ENCODE measurements at regions not wholly inside any gene's neighbourhood (a gene's known extent, or its start where the extent isn't known, plus 50 kb on each side); places are given as distances from the start of the nearest gene placed in this dataset.
"Not testable (repeated sequence)": the region's sequence is repeated elsewhere in the genome, so short reads cannot be mapped to it uniquely, and the experiment has no call there.

- DNase-seq (ENCODE audit: low read depth, low spot score) (no peak), FAIRE-seq (no peak), ATAC-seq (no peak)
- Histone ChIP-seq H3K4me1 (ENCODE audit: control insufficient read depth, insufficient read depth, low read length) (no peaks in the 10 kb centered on the region), H3K79me2 (ENCODE audit: control insufficient read depth, insufficient read depth, low read length) (no peaks in the 10 kb centered on the region), H3K9ac (ENCODE audit: control insufficient read depth, insufficient read depth, low read length) (no peak overlapping the region), H4K20me1 (ENCODE audit: control insufficient read depth, insufficient read depth) (no peaks in the 10 kb centered on the region), H3K36me3 (ENCODE audit: control insufficient read depth in 2 of 2, insufficient read depth in 2 of 2, low read length in 1 of 2) (no peaks in the 10 kb centered on the region), H3K27me3 (replicated peaks in 1 of 2; ENCODE audit: control insufficient read depth in 2 of 2, insufficient read depth in 2 of 2, low read length in 1 of 2) (no peaks in the 10 kb centered on the region), H3K4me3 (no peak overlapping the region), H3K9me3 (replicated peaks; ENCODE audit: control insufficient read depth, insufficient read depth, low read length) (no peaks in the 10 kb centered on the region; the same call in 2 of the 3 replicates), H2AFZ (ENCODE audit: control insufficient read depth, low read depth, low read length) (no peak overlapping the region), H3K27ac (ENCODE audit: control insufficient read depth, insufficient read depth) (no peak overlapping the region), H3K4me2 (ENCODE audit: control insufficient read depth, insufficient read depth) (no peak overlapping the region)
- in situ Hi-C loops (cut with MboI) = no loop called here
- 16% methylated on average over 8 of the region's 8 CpGs for WGBS (ENCODE audit: insufficient coverage, insufficient replicate concordance, low lambda C conversion rate, missing lambda C conversion rate)
- TF ChIP-seq NR2C1 (IDR thresholded peaks at IDR 0.05) = no peak
- TF ChIP-seq PAX5 (IDR thresholded peaks at IDR 0.05; ENCODE audit: borderline replicate concordance, low read depth, low read length) = no peak
- no peak for TF ChIP-seq PAX8 (IDR thresholded peaks at IDR 0.05)
- TF ChIP-seq JUND (IDR thresholded peaks at IDR 0.05; ENCODE audit: low read depth, low read length) = no peak
- TF ChIP-seq ZNF622 (IDR thresholded peaks at IDR 0.05) = no peak
- TF ChIP-seq FOXK2 (IDR thresholded peaks at IDR 0.05) = no peak
- no peak for TF ChIP-seq TBL1XR1 (IDR thresholded peaks at IDR 0.05; ENCODE audit: low read depth, low read length)
- no peak for TF ChIP-seq POLR2AphosphoS2 (IDR thresholded peaks at IDR 0.05; ENCODE audit: low read depth, low read length)
- no peak for TF ChIP-seq SP1 (IDR thresholded peaks at IDR 0.05; ENCODE audit: low read depth, low read length)
- TF ChIP-seq NR2F1 (conservative IDR thresholded peaks at IDR 0.05) = no peak
- TF ChIP-seq FOXM1 (IDR thresholded peaks at IDR 0.05; ENCODE audit: low read depth, low read length) = no peak
- no peak for TF ChIP-seq NRF1 (conservative IDR thresholded peaks at IDR 0.05; ENCODE audit: low read depth, low read length)
- RAD21 ChIA-PET (ENCODE audit: unreplicated experiment) = no interaction called here
- BruUV-seq (replicated peaks) = no TSS peak
- SMC1A ChIA-PET (ENCODE audit: uncharacterized antibody, unreplicated experiment) = no interaction called here
- intact Hi-C loops (cut with micrococcal nuclease; ENCODE audit: unreplicated experiment) = no loop called here
- POLR2A ChIA-PET = no interaction called here
- CTCF ChIA-PET = no interaction called here
Measured at GRCh38 chr4:8721621-8722020, 129.1 kb downstream of the CPZ start.

- no peak for DNase-seq (ENCODE audit: low read depth, low spot score)
Measured at GRCh38 chr4:8719421-8719820, 126.9 kb downstream of the CPZ start.

GRCh38 chr4:8717470-8717869, 124.9 kb downstream of the CPZ start:
- H3K9me3 ChIP-seq (replicated peaks; ENCODE audit: control insufficient read depth, insufficient read depth, low read length); DNase-seq (ENCODE audit: low read depth, low spot score); H3K27ac ChIP-seq (ENCODE audit: control insufficient read depth, insufficient read depth); H3K4me2 ChIP-seq (ENCODE audit: control insufficient read depth, insufficient read depth); SMC1A ChIA-PET (ENCODE audit: uncharacterized antibody, unreplicated experiment); H3K4me1 ChIP-seq (ENCODE audit: control insufficient read depth, insufficient read depth, low read length); H3K36me3 ChIP-seq (ENCODE audit: control insufficient read depth in 2 of 2, insufficient read depth in 2 of 2, low read length in 1 of 2); H3K79me2 ChIP-seq (ENCODE audit: control insufficient read depth, insufficient read depth, low read length); in situ Hi-C loops (cut with MboI); H3K4me3 ChIP-seq; H3K9ac ChIP-seq (ENCODE audit: control insufficient read depth, insufficient read depth, low read length); FAIRE-seq; POLR2A ChIA-PET; H3K27me3 ChIP-seq (replicated peaks in 1 of 2; ENCODE audit: control insufficient read depth in 2 of 2, insufficient read depth in 2 of 2, low read length in 1 of 2); ATAC-seq; intact Hi-C loops (cut with micrococcal nuclease; ENCODE audit: unreplicated experiment); RAD21 ChIA-PET (ENCODE audit: unreplicated experiment); H2AFZ ChIP-seq (ENCODE audit: control insufficient read depth, low read depth, low read length); H4K20me1 ChIP-seq (ENCODE audit: control insufficient read depth, insufficient read depth); BruUV-seq (replicated peaks); CTCF ChIA-PET: not testable (repeated sequence)
- 2% methylated on average over 2 of the region's 2 CpGs for WGBS (ENCODE audit: insufficient coverage, insufficient replicate concordance, low lambda C conversion rate, missing lambda C conversion rate)

More at GRCh38 chr4:8719421-8719820, 126.9 kb downstream of the CPZ start:
- in situ Hi-C loops (cut with MboI) (no loop called here), intact Hi-C loops (cut with micrococcal nuclease; ENCODE audit: unreplicated experiment) (no loop called here)
- Histone ChIP-seq H3K9me3 (replicated peaks; ENCODE audit: control insufficient read depth, insufficient read depth, low read length) (no peaks in the 10 kb centered on the region; the same call in 1 of the 3 replicates), H3K4me3 (no peak overlapping the region), H3K36me3 (ENCODE audit: control insufficient read depth in 2 of 2, insufficient read depth in 2 of 2, low read length in 1 of 2) (no peaks in the 10 kb centered on the region), H3K9ac (ENCODE audit: control insufficient read depth, insufficient read depth, low read length) (no peak overlapping the region), H3K4me1 (ENCODE audit: control insufficient read depth, insufficient read depth, low read length) (no peaks in the 10 kb centered on the region), H3K27ac (ENCODE audit: control insufficient read depth, insufficient read depth) (no peak overlapping the region), H3K27me3 (replicated peaks in 1 of 2; ENCODE audit: control insufficient read depth in 2 of 2, insufficient read depth in 2 of 2, low read length in 1 of 2) (no peaks in the 10 kb centered on the region), H4K20me1 (ENCODE audit: control insufficient read depth, insufficient read depth) (no peaks in the 10 kb centered on the region), H2AFZ (ENCODE audit: control insufficient read depth, low read depth, low read length) (no peak overlapping the region), H3K79me2 (ENCODE audit: control insufficient read depth, insufficient read depth, low read length) (no peaks in the 10 kb centered on the region), H3K4me2 (ENCODE audit: control insufficient read depth, insufficient read depth) (no peak overlapping the region)
- ChIA-PET CTCF (no interaction called here), POLR2A (no interaction called here), SMC1A (ENCODE audit: uncharacterized antibody, unreplicated experiment) (no interaction called here), RAD21 (ENCODE audit: unreplicated experiment) (no interaction called here)
- ATAC-seq (no peak), FAIRE-seq (no peak)
- no TSS peak for BruUV-seq (replicated peaks)
- 24% methylated on average over 8 of the region's 8 CpGs for WGBS (ENCODE audit: insufficient coverage, insufficient replicate concordance, low lambda C conversion rate, missing lambda C conversion rate)
- TF ChIP-seq BHLHE40 (IDR thresholded peaks at IDR 0.05; ENCODE audit: borderline replicate concordance in 1 of 2, low read depth in 2 of 2, low read length in 1 of 2) (no peak), GATAD2B (conservative IDR thresholded peaks at IDR 0.05; ENCODE audit: low read depth) (no peak), FOXK2 (IDR thresholded peaks at IDR 0.05) (no peak), ZNF207 (IDR thresholded peaks at IDR 0.05; ENCODE audit: borderline replicate concordance) (no peak), MYB (IDR thresholded peaks at IDR 0.05; ENCODE audit: borderline replicate concordance, low read depth, low read length) (no peak), BMI1 (IDR thresholded peaks at IDR 0.05; ENCODE audit: borderline replicate concordance) (no peak), HDAC2 (IDR thresholded peaks at IDR 0.05) (no peak), RCOR1 (conservative IDR thresholded peaks at IDR 0.05; ENCODE audit: low read depth, low read length) (no peak), SPI1 (IDR thresholded peaks at IDR 0.05; ENCODE audit: borderline replicate concordance, insufficient read depth, low read depth, low read length) (no peak), BCL11A (IDR thresholded peaks at IDR 0.05; ENCODE audit: low read depth, low read length) (no peak), WRNIP1 (IDR thresholded peaks at IDR 0.05; ENCODE audit: borderline replicate concordance, low read depth, low read length) (no peak), NR2C1 (IDR thresholded peaks at IDR 0.05) (no peak)
